OCI-LY3 (cell line): ENCODE measurements at regions not wholly inside any gene's neighbourhood (a gene's known extent, or its start where the extent isn't known, plus 50 kb on each side); places are given as distances from the start of the nearest gene placed in this dataset.

Source experiments
- EZH2phosphoT487 ChIP-seq: fragments of 200-600 bp; shearing (Covaris generic); IDR thresholded peaks from 2 replicates; pipeline ENCODE4 v1.6.1; 2018; ENCODE audit warnings: antibody characterized with exemption, mixed run types, low read depth
- TF ChIP-seq, protein P1 (sequence below): fragments of 200-600, 300-600 bp; sonication (generic); IDR thresholded peaks from 2 replicates; pipeline ENCODE4 v1.5.1; 2014; ENCODE audit warnings: antibody characterized with exemption, low read length, low read depth

DNA sequence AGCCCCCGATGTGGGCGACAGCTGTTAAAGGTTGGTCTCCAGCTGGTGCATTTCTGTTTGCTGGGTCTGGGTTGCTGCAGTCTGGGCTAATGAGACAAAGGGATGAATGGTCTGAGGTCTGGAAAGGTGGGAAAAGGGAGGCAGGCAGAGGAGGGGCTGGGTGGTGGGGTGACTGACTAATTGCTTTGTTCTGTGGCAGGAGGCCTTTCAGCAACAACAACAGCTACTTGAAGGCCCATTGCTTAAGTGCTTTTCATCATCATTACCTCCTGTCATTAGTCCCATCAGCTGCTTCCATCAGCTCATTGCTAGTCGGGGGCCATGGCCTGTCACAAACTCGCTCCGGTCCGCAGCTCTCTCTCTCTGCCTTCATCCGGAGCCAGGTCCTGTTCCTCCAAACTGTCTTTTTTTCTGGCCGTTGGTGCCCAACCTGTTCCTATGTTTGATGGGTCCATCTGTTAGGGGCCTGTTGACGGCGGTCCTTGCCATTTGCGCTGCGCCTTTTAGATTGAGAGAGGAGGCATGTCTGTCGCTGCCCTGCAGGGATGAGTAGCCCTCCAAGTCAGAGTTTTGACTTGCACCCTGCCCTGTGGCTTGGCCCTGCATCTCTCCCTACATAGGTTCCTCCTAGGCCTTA, 105.6 kb upstream of the PLXNA2 start:
- TF ChIP-seq, protein P1, sequence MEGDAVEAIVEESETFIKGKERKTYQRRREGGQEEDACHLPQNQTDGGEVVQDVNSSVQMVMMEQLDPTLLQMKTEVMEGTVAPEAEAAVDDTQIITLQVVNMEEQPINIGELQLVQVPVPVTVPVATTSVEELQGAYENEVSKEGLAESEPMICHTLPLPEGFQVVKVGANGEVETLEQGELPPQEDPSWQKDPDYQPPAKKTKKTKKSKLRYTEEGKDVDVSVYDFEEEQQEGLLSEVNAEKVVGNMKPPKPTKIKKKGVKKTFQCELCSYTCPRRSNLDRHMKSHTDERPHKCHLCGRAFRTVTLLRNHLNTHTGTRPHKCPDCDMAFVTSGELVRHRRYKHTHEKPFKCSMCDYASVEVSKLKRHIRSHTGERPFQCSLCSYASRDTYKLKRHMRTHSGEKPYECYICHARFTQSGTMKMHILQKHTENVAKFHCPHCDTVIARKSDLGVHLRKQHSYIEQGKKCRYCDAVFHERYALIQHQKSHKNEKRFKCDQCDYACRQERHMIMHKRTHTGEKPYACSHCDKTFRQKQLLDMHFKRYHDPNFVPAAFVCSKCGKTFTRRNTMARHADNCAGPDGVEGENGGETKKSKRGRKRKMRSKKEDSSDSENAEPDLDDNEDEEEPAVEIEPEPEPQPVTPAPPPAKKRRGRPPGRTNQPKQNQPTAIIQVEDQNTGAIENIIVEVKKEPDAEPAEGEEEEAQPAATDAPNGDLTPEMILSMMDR: no peak
- TF ChIP-seq EZH2phosphoT487: no peak
